Stimulated activated naive CD8-positive, alpha-beta T cell treated with anti-CD3 and anti-CD28 coated beads, Interleukin-15, Interleukin-2, amounts not matched to agents 100 U/mL and 50 U/mL, for 24 hours (primary cell): ENCODE measurements at regions not wholly inside any gene's neighbourhood (a gene's known extent, or its start where the extent isn't known, plus 50 kb on each side); places are given as distances from the start of the nearest gene placed in this dataset.

ENCODE experiments used
- ATAC-seq: fragments of 150-1000 bp; cut with Tn5 transposase; one replicate; pipeline ENCODE4 v1.10.0; 2021
- DNase-seq: peaks from one replicate; pipeline ENCODE4 v3.0.0; 2021

- DNase-seq (no peak), ATAC-seq (no peak)
These were observed 724.4 kb upstream of the SLITRK5 start for GRCh38 chr13:86946734-86947133.

- ATAC-seq: no peak
- no peak for DNase-seq
These were observed 716.8 kb upstream of the SLITRK5 start for GRCh38 chr13:86954341-86954740.

- no peak for ATAC-seq
- DNase-seq: no peak
These were observed 710.3 kb upstream of the SLITRK5 start for GRCh38 chr13:86960876-86961275.

- DNase-seq (no peak), ATAC-seq (no peak)
These were observed 696.7 kb upstream of the SLITRK5 start for GRCh38 chr13:86974251-86974994.

- ATAC-seq (no peak), DNase-seq (no peak)
These were observed 696.2 kb upstream of the SLITRK5 start for GRCh38 chr13:86974995-86975328.

- DNase-seq: no peak
- ATAC-seq: no peak
These were observed 694.4 kb upstream of the SLITRK5 start for GRCh38 chr13:86976521-86977324.

GRCh38 chr13:86986448-86986847 is 684.7 kb upstream of the SLITRK5 start:
- no peak for ATAC-seq

GRCh38 chr13:86992251-86992650 is 678.9 kb upstream of the SLITRK5 start:
- DNase-seq (no peak), ATAC-seq (no peak)

More at GRCh38 chr13:86986448-86986847, 684.7 kb upstream of the SLITRK5 start:
- no peak for DNase-seq

- ATAC-seq (no peak), DNase-seq (no peak)
These were observed 667.9 kb upstream of the SLITRK5 start for GRCh38 chr13:87003265-87003664.

GRCh38 chr13:87005511-87005910 is 665.7 kb upstream of the SLITRK5 start:
- DNase-seq (no peak), ATAC-seq (no peak)

- ATAC-seq (no peak), DNase-seq (no peak)
These were observed 635.6 kb upstream of the SLITRK5 start for GRCh38 chr13:87035526-87035925.

- DNase-seq (no peak), ATAC-seq (no peak)
These were observed 628.2 kb upstream of the SLITRK5 start for GRCh38 chr13:87042946-87043345.

- ATAC-seq (no peak), DNase-seq (no peak)
These were observed 618.4 kb upstream of the SLITRK5 start for GRCh38 chr13:87052731-87053130.

- DNase-seq (no peak), ATAC-seq (no peak)
These were observed 613.2 kb upstream of the SLITRK5 start for GRCh38 chr13:87057807-87058520.

- ATAC-seq (no peak), DNase-seq (no peak)
These were observed 612.3 kb upstream of the SLITRK5 start for GRCh38 chr13:87058786-87059329.

GRCh38 chr13:87078947-87079795 is 592.0 kb upstream of the SLITRK5 start:
- no peak for DNase-seq
- ATAC-seq: no peak

GRCh38 chr13:87080100-87080779 is 590.9 kb upstream of the SLITRK5 start:
- ATAC-seq (no peak), DNase-seq (no peak)

GRCh38 chr13:87084192-87084591 is 587.0 kb upstream of the SLITRK5 start:
- DNase-seq (no peak), ATAC-seq (no peak)

- no peak for DNase-seq
- ATAC-seq: no peak
These were observed 583.4 kb upstream of the SLITRK5 start for GRCh38 chr13:87087741-87088140.

GRCh38 chr13:87089391-87089790 is 581.8 kb upstream of the SLITRK5 start:
- ATAC-seq (no peak), DNase-seq (no peak)

- DNase-seq (no peak), ATAC-seq (no peak)
These were observed 577.8 kb upstream of the SLITRK5 start for GRCh38 chr13:87093399-87093798.
